ENCODE measurements at regions not wholly inside any gene's neighbourhood (a gene's known extent, or its start where the extent isn't known, plus 50 kb on each side); places are given as distances from the start of the nearest gene placed in this dataset.
"Not testable (repeated sequence)": the region's sequence is repeated elsewhere in the genome, so short reads cannot be mapped to it uniquely, and the experiment has no call there.

DNA sequence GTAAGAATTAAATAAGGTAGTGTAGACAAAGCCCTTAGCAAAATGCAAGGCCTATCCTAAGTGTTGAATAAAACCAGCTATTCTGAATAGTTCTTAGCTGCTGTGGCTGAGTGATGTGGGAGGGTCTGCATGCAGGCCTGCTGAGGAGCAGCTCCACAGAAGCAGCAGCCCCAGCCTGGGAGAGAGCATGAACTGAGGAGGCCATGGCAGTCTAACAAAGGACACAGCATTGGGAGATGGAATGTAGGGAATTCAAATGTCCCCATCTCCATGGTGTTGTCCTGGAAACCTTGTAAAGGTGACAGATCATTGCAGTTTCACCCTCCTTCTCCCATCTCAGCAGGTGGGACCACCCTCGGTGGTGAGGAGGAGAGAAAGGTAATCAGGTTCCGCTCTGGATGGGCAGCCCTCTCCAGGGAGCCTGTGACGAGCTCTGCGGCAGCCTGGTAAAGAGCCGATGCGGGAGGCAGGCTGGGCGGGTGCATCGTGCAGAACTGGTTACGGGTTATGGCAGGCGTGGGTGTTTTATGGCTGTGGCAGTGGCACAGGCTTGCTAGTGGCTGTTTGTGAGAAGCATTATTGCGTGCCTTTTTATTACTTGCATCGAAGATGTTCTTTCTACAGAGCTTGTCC lies 199.9 kb upstream of the GLRA1 start:
- H3K27ac ChIP-seq (ENCODE audit: low read depth in 1 of 2, low read length in 1 of 2): no peak overlapping the region
- no peak overlapping the region for H3K4me3 ChIP-seq (ENCODE audit: low read length in 2 of 2)
- H3K9me3 ChIP-seq (ENCODE audit: control insufficient read depth in 2 of 2, insufficient read depth in 1 of 2, low read length in 1 of 2): no peaks in the 10 kb centered on the region
- 88% methylated on average over 12 of the region's 12 CpGs for WGBS
- H3K27me3 ChIP-seq (ENCODE audit: control insufficient read depth in 2 of 2, insufficient read depth in 1 of 2, low read length in 1 of 2): no peaks in the 10 kb centered on the region
- no peaks in the 10 kb centered on the region for H3K36me3 ChIP-seq (ENCODE audit: control insufficient read depth in 2 of 2, insufficient read depth in 2 of 2, low read length in 1 of 2)
- H3K4me1 ChIP-seq (ENCODE audit: control insufficient read depth in 2 of 2, insufficient read depth in 2 of 2, low read length in 2 of 2): no peaks in the 10 kb centered on the region
- no peak for DNase-seq (ENCODE audit: low read depth in 6 of 9, low spot score in 9 of 9)

DNA sequence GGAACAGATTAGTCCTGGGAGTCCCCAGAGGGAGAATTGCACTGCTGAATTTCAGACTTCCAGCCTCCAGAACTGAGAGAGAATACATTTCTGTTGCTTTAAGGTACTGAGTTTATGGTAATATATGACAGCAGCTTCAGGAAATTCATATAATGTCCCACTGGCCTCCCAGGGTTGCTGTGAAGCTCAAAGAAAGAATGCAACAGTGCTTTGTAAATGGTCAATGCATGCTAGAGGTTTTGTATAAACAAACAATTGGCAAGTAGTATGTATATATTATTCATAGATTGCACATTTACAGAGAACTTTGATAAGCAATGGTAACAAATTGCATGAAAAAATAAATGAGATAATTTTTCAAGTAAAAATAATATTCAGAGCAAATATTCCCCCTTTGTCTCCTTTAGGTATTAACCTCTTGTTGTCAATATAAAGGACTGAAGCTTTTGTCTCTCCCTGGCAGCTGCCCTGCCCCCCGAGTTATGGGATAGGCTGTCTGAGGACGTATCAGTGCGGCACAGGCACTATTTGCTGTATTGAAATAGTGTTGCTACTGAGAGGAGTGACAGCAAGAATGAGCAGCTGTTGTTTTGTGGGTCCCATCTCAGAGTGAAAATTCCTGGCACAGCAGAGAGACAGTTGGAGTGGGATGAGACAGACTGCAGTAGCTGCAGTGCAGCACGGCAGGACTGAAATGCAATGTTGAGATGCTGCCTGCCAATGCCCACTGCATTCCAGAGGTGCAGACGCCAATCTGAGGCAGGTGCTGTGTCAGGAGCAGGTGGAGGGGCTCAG lies 194.2 kb upstream of the GLRA1 start:
- DNase-seq (ENCODE audit: low read depth in 6 of 9, low spot score in 9 of 9): no peak
- Histone ChIP-seq H3K27ac (ENCODE audit: low read depth in 1 of 2, low read length in 1 of 2) (no peak overlapping the region), H3K4me3 (ENCODE audit: low read length in 2 of 2) (no peak overlapping the region), H3K27me3 (ENCODE audit: control insufficient read depth in 2 of 2, insufficient read depth in 1 of 2, low read length in 1 of 2) (no peaks in the 10 kb centered on the region), H3K36me3 (ENCODE audit: control insufficient read depth in 2 of 2, insufficient read depth in 2 of 2, low read length in 1 of 2) (no peaks in the 10 kb centered on the region), H3K4me1 (ENCODE audit: control insufficient read depth in 2 of 2, insufficient read depth in 2 of 2, low read length in 2 of 2) (no peaks in the 10 kb centered on the region), H3K9me3 (ENCODE audit: control insufficient read depth in 2 of 2, insufficient read depth in 1 of 2, low read length in 1 of 2) (no peaks in the 10 kb centered on the region)
- 82% methylated on average over 5 of the region's 5 CpGs for WGBS

DNA sequence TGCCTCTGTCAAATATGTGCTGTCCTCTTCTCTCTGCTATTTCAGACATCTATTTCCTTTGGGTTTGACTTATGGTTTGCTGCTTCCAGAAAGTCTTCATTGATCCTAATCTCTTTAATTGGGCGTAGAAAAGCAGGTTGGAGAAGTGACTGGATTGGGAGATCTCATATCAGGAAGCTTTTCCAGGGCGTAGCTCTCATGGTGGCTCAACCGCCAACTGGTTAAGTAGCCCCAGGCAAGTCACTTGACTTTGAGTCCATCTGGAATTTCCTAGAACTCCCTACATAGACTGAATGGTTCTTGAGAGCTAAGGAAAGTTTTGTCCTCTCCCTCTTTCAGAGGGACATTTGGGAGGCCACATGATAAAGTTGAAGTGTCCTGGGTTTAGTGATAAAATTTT lies 192.3 kb upstream of the GLRA1 start:
- 83% methylated on average over 3 of the region's 3 CpGs for WGBS

DNA sequence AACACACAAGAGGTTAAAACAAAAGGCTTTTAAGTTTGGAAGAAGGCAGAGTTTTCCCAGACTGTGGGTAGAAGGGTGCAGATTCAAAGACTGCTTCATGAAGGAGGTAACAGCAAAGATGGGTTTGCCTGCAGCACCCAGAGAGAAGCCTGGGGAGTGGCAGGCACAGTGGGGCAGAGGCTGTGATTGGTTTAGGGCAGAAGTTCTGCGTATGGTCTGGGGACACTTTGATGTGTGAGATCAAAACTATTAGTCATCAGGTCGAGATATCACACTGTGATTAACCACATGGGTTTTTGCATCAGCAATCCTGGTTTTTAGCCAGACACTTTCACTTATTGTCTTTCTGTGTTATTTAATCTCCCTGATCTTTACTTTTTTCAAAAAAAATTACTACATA lies 188.8 kb upstream of the GLRA1 start:
- Histone ChIP-seq H3K9me3 (ENCODE audit: control insufficient read depth in 2 of 2, insufficient read depth in 1 of 2, low read length in 1 of 2) (no peaks in the 10 kb centered on the region), H3K4me1 (ENCODE audit: control insufficient read depth in 2 of 2, insufficient read depth in 2 of 2, low read length in 2 of 2) (no peaks in the 10 kb centered on the region), H3K27ac (ENCODE audit: low read depth in 1 of 2, low read length in 1 of 2) (no peak overlapping the region), H3K4me3 (ENCODE audit: low read length in 2 of 2) (no peak overlapping the region), H3K27me3 (ENCODE audit: control insufficient read depth in 2 of 2, insufficient read depth in 1 of 2, low read length in 1 of 2) (no peaks in the 10 kb centered on the region), H3K36me3 (ENCODE audit: control insufficient read depth in 2 of 2, insufficient read depth in 2 of 2, low read length in 1 of 2) (no peaks in the 10 kb centered on the region)
- WGBS: 79% methylated on average over 2 of the region's 2 CpGs
- DNase-seq (ENCODE audit: low read depth in 6 of 9, low spot score in 9 of 9): no peak

More for the DNA sequence above, 192.3 kb upstream of the GLRA1 start:
- no peak for DNase-seq (ENCODE audit: low read depth in 6 of 9, low spot score in 9 of 9)
- Histone ChIP-seq H3K9me3 (ENCODE audit: control insufficient read depth in 2 of 2, insufficient read depth in 1 of 2, low read length in 1 of 2) (no peaks in the 10 kb centered on the region), H3K4me1 (ENCODE audit: control insufficient read depth in 2 of 2, insufficient read depth in 2 of 2, low read length in 2 of 2) (no peaks in the 10 kb centered on the region), H3K27ac (ENCODE audit: low read depth in 1 of 2, low read length in 1 of 2) (no peak overlapping the region), H3K27me3 (ENCODE audit: control insufficient read depth in 2 of 2, insufficient read depth in 1 of 2, low read length in 1 of 2) (no peaks in the 10 kb centered on the region), H3K4me3 (ENCODE audit: low read length in 2 of 2) (no peak overlapping the region), H3K36me3 (ENCODE audit: control insufficient read depth in 2 of 2, insufficient read depth in 2 of 2, low read length in 1 of 2) (no peaks in the 10 kb centered on the region)

DNA sequence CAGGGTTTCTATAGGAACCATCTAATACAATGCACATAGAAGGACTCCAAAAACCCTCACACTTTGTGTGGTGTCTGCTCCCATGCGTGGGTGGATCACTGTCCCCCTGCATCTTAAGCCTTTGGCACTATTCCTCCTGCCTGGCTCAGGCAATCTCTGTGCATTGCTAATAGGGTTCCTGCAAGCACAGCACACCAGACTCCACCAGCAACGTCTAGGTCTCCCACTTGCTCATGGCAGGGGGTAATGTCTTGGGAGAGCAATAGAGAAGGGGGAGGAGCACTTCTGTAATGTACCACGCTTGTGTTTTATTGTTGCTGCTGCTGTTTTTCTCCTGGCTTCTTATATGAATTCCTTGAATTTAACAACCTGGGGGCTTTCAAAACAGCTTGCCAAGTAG lies 182.6 kb upstream of the GLRA1 start:
- WGBS: 41% methylated on average over 3 of the region's 3 CpGs
- Histone ChIP-seq H3K27me3 (ENCODE audit: control insufficient read depth in 2 of 2, insufficient read depth in 1 of 2, low read length in 1 of 2) (no peaks in the 10 kb centered on the region), H3K27ac (ENCODE audit: low read depth in 1 of 2, low read length in 1 of 2) (no peak overlapping the region), H3K36me3 (ENCODE audit: control insufficient read depth in 2 of 2, insufficient read depth in 2 of 2, low read length in 1 of 2) (no peaks in the 10 kb centered on the region), H3K4me3 (ENCODE audit: low read length in 2 of 2) (no peak overlapping the region), H3K9me3 (ENCODE audit: control insufficient read depth in 2 of 2, insufficient read depth in 1 of 2, low read length in 1 of 2) (no peaks in the 10 kb centered on the region), H3K4me1 (ENCODE audit: control insufficient read depth in 2 of 2, insufficient read depth in 2 of 2, low read length in 2 of 2) (no peaks in the 10 kb centered on the region)
- DNase-seq (ENCODE audit: low read depth in 6 of 9, low spot score in 9 of 9): no peak

DNA sequence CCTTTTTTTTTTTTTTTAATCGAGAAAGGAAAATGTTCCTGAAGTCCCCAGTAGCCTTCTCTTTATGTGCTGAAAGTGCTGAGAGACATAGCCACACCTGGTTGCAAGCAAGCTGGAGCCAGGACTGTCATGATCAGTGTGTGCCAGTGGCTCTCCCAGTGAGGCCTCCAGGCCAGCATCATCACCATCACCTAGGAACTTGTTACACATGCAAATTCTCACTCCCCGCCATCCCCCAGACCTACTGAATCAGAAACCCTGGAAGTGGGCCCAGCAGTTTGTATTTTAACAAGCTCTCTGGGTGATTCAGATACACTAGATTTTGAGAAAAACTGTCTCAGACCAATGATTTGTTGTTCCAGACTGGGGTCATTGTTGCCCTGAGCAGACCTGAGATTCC lies 181.9 kb upstream of the GLRA1 start:
- Histone ChIP-seq H3K27ac (ENCODE audit: low read depth in 1 of 2, low read length in 1 of 2) (no peak overlapping the region), H3K4me1 (ENCODE audit: control insufficient read depth in 2 of 2, insufficient read depth in 2 of 2, low read length in 2 of 2) (no peaks in the 10 kb centered on the region), H3K4me3 (ENCODE audit: low read length in 2 of 2) (no peak overlapping the region), H3K27me3 (ENCODE audit: control insufficient read depth in 2 of 2, insufficient read depth in 1 of 2, low read length in 1 of 2) (no peaks in the 10 kb centered on the region), H3K36me3 (ENCODE audit: control insufficient read depth in 2 of 2, insufficient read depth in 2 of 2, low read length in 1 of 2) (no peaks in the 10 kb centered on the region), H3K9me3 (ENCODE audit: control insufficient read depth in 2 of 2, insufficient read depth in 1 of 2, low read length in 1 of 2) (no peaks in the 10 kb centered on the region)
- 91% methylated on average over 2 of the region's 2 CpGs for WGBS
- DNase-seq (ENCODE audit: low read depth in 6 of 9, low spot score in 9 of 9): no peak

DNA sequence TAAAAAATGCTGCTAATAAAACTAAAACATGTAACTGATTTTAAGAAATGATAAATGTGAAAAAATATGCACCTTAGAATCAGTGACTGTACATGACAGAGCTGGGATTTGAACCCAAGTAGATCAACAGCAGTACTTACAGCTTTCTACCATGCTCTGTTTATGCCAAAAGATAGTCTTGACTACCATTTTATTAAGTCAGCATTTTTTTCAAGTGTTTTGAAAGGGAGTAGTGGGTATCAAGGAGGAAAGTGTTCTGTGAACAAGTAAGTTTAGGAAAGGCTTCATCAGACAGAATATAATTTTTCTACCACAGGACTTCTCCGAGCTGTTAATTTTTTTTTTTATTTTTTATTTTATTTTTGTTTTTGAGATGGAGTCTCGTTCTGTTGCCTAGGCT lies 180.4 kb upstream of the GLRA1 start:
- H3K4me1 ChIP-seq (ENCODE audit: control insufficient read depth in 2 of 2, insufficient read depth in 2 of 2, low read length in 2 of 2): no peaks in the 10 kb centered on the region
- no peaks in the 10 kb centered on the region for H3K27me3 ChIP-seq (ENCODE audit: control insufficient read depth in 2 of 2, insufficient read depth in 1 of 2, low read length in 1 of 2)
- no peaks in the 10 kb centered on the region for H3K9me3 ChIP-seq (ENCODE audit: control insufficient read depth in 2 of 2, insufficient read depth in 1 of 2, low read length in 1 of 2)
- no peaks in the 10 kb centered on the region for H3K36me3 ChIP-seq (ENCODE audit: control insufficient read depth in 2 of 2, insufficient read depth in 2 of 2, low read length in 1 of 2)
- 87% methylated on average over 2 of the region's 2 CpGs for WGBS
- no peak for DNase-seq (ENCODE audit: low read depth in 6 of 9, low spot score in 9 of 9)
- no peak overlapping the region for H3K4me3 ChIP-seq (ENCODE audit: low read length in 2 of 2)
- no peak overlapping the region for H3K27ac ChIP-seq (ENCODE audit: low read depth in 1 of 2, low read length in 1 of 2)

DNA sequence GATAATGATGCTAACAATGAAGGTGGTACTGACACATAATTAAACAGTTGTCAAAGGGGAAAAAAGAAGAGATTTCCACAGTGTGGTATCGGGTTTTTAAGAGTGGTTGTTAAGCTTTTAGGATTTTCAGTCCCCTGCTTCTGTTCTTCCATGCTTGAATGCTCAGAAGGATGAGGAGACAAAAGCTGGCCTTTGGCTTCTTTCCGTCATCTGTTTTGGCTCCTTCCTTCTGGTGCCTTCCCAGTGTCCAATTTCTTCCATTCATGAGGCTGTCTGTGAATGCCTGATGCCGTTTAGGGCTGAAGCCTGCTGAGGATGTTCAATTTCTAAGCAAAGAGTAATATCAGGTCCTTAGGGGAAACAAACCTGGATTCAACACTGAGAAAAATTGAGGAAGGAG lies 179.6 kb upstream of the GLRA1 start:
- Histone ChIP-seq H3K4me3 (ENCODE audit: low read length in 2 of 2) (no peak overlapping the region), H3K9me3 (ENCODE audit: control insufficient read depth in 2 of 2, insufficient read depth in 1 of 2, low read length in 1 of 2) (no peaks in the 10 kb centered on the region), H3K36me3 (ENCODE audit: control insufficient read depth in 2 of 2, insufficient read depth in 2 of 2, low read length in 1 of 2) (no peaks in the 10 kb centered on the region), H3K27ac (ENCODE audit: low read depth in 1 of 2, low read length in 1 of 2) (no peak overlapping the region), H3K4me1 (ENCODE audit: control insufficient read depth in 2 of 2, insufficient read depth in 2 of 2, low read length in 2 of 2) (no peaks in the 10 kb centered on the region), H3K27me3 (ENCODE audit: control insufficient read depth in 2 of 2, insufficient read depth in 1 of 2, low read length in 1 of 2) (no peaks in the 10 kb centered on the region)
- 73% methylated on average over 3 of the region's 3 CpGs for whole genome bisulfite sequencing
- no peak for DNase-seq (ENCODE audit: low read depth in 6 of 9, low spot score in 9 of 9)

DNA sequence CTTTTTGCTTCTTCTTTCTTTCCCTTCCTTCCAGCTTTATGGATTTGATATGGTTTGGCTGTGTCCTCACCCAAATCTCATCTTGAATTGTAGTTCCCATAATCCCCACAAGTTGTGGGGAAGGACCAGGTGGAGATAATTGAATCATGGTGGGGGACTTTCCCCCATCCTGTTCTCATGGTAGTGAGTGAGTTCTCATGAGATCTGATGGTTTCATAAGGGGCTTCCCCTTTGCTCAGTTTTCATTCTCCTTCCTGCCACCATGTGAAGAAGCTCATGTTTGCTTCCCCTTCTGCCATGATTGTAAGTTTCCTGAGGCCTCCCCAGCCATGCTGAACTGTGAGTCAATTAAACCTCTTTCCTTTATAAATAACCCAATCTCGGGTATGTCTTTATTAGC lies 178.3 kb upstream of the GLRA1 start:
- H3K4me1 ChIP-seq (ENCODE audit: control insufficient read depth in 2 of 2, insufficient read depth in 2 of 2, low read length in 2 of 2); DNase-seq (ENCODE audit: low read depth in 6 of 9, low spot score in 9 of 9); H3K4me3 ChIP-seq (ENCODE audit: low read length in 2 of 2); H3K27ac ChIP-seq (ENCODE audit: low read depth in 1 of 2, low read length in 1 of 2); H3K9me3 ChIP-seq (ENCODE audit: control insufficient read depth in 2 of 2, insufficient read depth in 1 of 2, low read length in 1 of 2); H3K36me3 ChIP-seq (ENCODE audit: control insufficient read depth in 2 of 2, insufficient read depth in 2 of 2, low read length in 1 of 2); H3K27me3 ChIP-seq (ENCODE audit: control insufficient read depth in 2 of 2, insufficient read depth in 1 of 2, low read length in 1 of 2): not testable (repeated sequence)
- WGBS: 77% methylated on average over 1 of the region's 1 CpG
